ENCODE measurements at regions not wholly inside any gene's neighbourhood (a gene's known extent, or its start where the extent isn't known, plus 50 kb on each side); places are given as distances from the start of the nearest gene placed in this dataset.

DNA sequence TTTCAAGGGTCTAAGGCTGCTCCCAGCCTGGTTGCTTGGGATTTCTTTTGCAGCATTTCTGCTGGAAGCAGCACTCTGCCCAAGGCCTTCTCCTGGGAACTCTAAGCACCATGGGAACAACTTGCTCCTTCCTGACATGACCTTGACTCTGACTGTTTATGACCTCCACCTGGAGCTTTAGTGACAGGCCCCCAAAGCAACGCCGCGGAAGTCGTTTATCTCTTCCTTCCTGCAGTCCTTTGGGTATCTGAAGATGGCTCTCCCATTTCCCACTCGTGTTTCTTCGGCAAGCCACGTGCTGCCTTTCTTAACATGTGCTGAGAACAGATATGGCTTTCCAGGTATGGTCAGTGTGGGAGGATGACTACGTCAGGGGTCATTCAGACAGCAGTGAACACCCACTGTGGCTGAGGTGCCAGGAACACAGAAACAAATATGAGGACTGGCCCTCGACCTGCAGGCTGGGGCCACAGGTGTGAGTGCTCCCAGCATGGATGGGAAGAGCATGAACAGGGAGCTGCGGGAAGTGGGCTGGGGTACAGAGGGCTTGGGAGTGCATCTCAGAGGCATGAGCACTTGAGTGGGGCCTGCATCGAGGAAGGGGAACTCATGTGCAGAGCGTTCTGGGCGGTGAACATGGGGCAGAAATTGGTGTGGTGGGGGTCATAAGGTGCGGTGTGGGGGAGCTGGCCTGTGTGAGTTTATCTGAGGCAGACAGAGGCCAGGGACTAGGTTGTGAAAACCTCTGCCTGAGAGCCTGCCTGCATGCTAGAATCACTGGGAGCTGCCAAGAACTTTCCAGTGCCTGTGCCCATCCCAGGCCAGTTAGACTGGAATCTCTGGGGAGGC, 140.5 kb downstream of the TSN start:
- H2AK5ac ChIP-seq (ENCODE audit: low read depth, low read length), result no peak overlapping the region
- H3K56ac ChIP-seq (replicated peaks; ENCODE audit: insufficient read length, low read depth, low read length), result no peak overlapping the region
- DNase-seq (ENCODE audit: low read depth in 1 of 2, low spot score in 2 of 2) (no peak), FAIRE-seq (no peak)
- no peak for TF ChIP-seq SIN3A (conservative IDR thresholded peaks at IDR 0.05 in 1 of 2, IDR thresholded peaks at IDR 0.05 in 1 of 2; ENCODE audit: low read depth in 1 of 2, low read length in 2 of 2)
- no peak for TF ChIP-seq GABPA (IDR thresholded peaks at IDR 0.05; ENCODE audit: borderline replicate concordance, insufficient read depth, low read length)
- TF ChIP-seq USF2 (IDR thresholded peaks at IDR 0.05; ENCODE audit: low read length), result no peak
- no peak for TF ChIP-seq FOSL1 (IDR thresholded peaks at IDR 0.05; ENCODE audit: insufficient read depth, low read depth, low read length)
- H3K79me2 ChIP-seq (ENCODE audit: control insufficient read depth in 1 of 2, insufficient read depth in 2 of 2, low read length in 2 of 2), result no peaks in the 10 kb centered on the region
- no peak overlapping the region for H3K4me3 ChIP-seq (ENCODE audit: extremely low read depth in 1 of 4, insufficient read depth in 2 of 4, low read depth in 3 of 4, low read length in 4 of 4)
- H2BK12ac ChIP-seq (ENCODE audit: low read depth, low read length), result no peak overlapping the region
- H3K23me2 ChIP-seq (ENCODE audit: low read depth, low read length), result no peaks in the 10 kb centered on the region
- H4K91ac ChIP-seq (replicated peaks; ENCODE audit: insufficient read length, low read length), result no peak overlapping the region
- H3K9me3 ChIP-seq (ENCODE audit: insufficient read depth in 2 of 2, low read depth in 1 of 2, low read length in 1 of 2), result no peaks in the 10 kb centered on the region
- no peaks in the 10 kb centered on the region; a peak in 1 of 7 replicates for H3K4me1 ChIP-seq (replicated peaks in 1 of 4; ENCODE audit: control insufficient read depth in 3 of 4, insufficient read depth in 4 of 4, low read length in 3 of 4)
- no peak overlapping the region for H2BK20ac ChIP-seq (ENCODE audit: low read length)
- no peak overlapping the region for H3K23ac ChIP-seq (ENCODE audit: insufficient read length)
- H4K5ac ChIP-seq (ENCODE audit: insufficient read length, low read depth, low read length), result no peak overlapping the region
- H3K27me3 ChIP-seq (replicated peaks in 1 of 4; ENCODE audit: control insufficient read depth in 3 of 4, extremely low read depth in 1 of 4, insufficient read depth in 3 of 4, low read length in 3 of 4), result no peaks in the 10 kb centered on the region; a peak in 1 of 7 replicates
- no peak overlapping the region; the same call in 1 of the 2 replicates for H4K8ac ChIP-seq (ENCODE audit: extremely low read depth, insufficient read depth, low read length)
- H3K27ac ChIP-seq (ENCODE audit: low read depth, low read length), result no peak overlapping the region
- no peaks in the 10 kb centered on the region for H4K20me1 ChIP-seq (replicated peaks in 1 of 2; ENCODE audit: control insufficient read depth in 1 of 2, insufficient read depth in 2 of 2, low read length in 2 of 2)
- no peak overlapping the region for H2BK15ac ChIP-seq (ENCODE audit: low read length)
- ChIA-PET CTCF (ENCODE audit: partially characterized antibody) (interaction anchor here (1.0 to 9.0 kb wide), 7 partner anchors 9 to 118 kb away, joined by 3 to 94 read pairs (median 5); no protein-coding TSS in a partner anchor), POLR2A (ENCODE audit: partially characterized antibody) (no interaction called here)
- no peak overlapping the region for H3K4ac ChIP-seq (replicated peaks; ENCODE audit: insufficient read length, low read depth, low read length)
- H3K79me1 ChIP-seq (ENCODE audit: low read depth, low read length), result no peaks in the 10 kb centered on the region
- H3K18ac ChIP-seq (ENCODE audit: extremely low read depth, low read length), result no peak overlapping the region
- no peak overlapping the region for H3K14ac ChIP-seq (ENCODE audit: insufficient read length)
- WGBS, 2 experiments (ENCODE audit: extremely low coverage in 1 of 2, insufficient coverage in 1 of 2, insufficient read length in 1 of 2, insufficient replicate concordance in 2 of 2, low coverage in 1 of 2, low lambda C conversion rate in 2 of 2, missing lambda C conversion rate in 1 of 2), result 89% methylated on average over 14 of the region's 14 CpGs; no CpG with 5 or more reads in 1 of the 2 experiments
- H3K9ac ChIP-seq (replicated peaks in 1 of 4; ENCODE audit: extremely low read depth in 1 of 4, low read depth in 3 of 4, low read length in 3 of 4), result no peak overlapping the region
- no peak overlapping the region for H2BK120ac ChIP-seq (replicated peaks; ENCODE audit: low read depth, low read length)
- H3K36me3 ChIP-seq (ENCODE audit: control insufficient read depth in 2 of 4, insufficient read depth in 4 of 4, low read length in 3 of 4), result no peaks in the 10 kb centered on the region
- 0 out of 2 replicates have a peak overlapping the region, but pooled peaks have one; percentile 22 for H2AFZ ChIP-seq (ENCODE audit: low read length)
- no peak overlapping the region for H2BK5ac ChIP-seq (ENCODE audit: low read depth, low read length)
- no peak overlapping the region for H3K4me2 ChIP-seq (ENCODE audit: insufficient read depth in 1 of 2, low read depth in 2 of 2, low read length in 2 of 2)
